ENCODE measurements at regions not wholly inside any gene's neighbourhood (a gene's known extent, or its start where the extent isn't known, plus 50 kb on each side); places are given as distances from the start of the nearest gene placed in this dataset.

DNA sequence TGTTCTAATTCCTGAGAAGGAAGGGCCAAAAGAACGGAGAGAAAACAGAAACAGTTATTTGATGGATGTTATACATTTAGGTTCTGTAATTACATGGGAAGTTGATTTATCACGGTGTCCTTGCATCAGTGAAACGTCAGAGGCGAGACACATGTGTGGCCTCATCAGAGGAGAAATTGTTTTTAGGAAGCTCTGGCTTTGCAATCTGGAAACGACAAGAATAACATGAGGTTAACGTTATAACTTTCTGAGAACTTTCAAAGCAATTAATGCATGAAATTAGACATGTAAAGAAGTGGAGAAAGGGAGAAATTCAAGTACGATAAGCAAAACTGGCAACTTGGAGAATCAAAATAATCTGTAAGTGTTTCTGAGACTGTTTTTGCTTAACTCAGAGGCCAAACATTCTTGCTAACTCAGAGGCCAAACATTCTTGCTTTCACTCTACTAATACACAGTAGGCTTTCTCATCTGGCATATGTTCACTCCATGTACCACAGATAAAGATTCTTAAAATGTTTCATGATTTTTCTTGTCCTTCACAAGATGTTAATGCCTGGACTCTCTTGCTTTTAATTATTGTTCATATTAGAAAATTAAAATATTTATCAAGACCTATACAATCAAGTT lies 933.0 kb downstream of the TLE4 start:
- no peak overlapping the region for H3K4me3 ChIP-seq (ENCODE audit: insufficient read depth, low read depth, low read length, poor library complexity, severe bottlenecking)
- H3K36me3 ChIP-seq (ENCODE audit: control insufficient read depth, insufficient read depth, low read length), result no peaks in the 10 kb centered on the region
- no peak for DNase-seq
- H3K27me3 ChIP-seq (replicated peaks; ENCODE audit: control insufficient read depth, insufficient read depth, low read length, poor library complexity, severe bottlenecking), result no peaks in the 10 kb centered on the region
- H3K9me3 ChIP-seq (ENCODE audit: control insufficient read depth, low read length), result no peaks in the 10 kb centered on the region
- no peak overlapping the region for H3K27ac ChIP-seq (ENCODE audit: insufficient read depth, low read length, poor library complexity, severe bottlenecking)
- H3K4me1 ChIP-seq (ENCODE audit: control insufficient read depth, insufficient read depth, low read length, poor library complexity, severe bottlenecking), result no peaks in the 10 kb centered on the region

DNA sequence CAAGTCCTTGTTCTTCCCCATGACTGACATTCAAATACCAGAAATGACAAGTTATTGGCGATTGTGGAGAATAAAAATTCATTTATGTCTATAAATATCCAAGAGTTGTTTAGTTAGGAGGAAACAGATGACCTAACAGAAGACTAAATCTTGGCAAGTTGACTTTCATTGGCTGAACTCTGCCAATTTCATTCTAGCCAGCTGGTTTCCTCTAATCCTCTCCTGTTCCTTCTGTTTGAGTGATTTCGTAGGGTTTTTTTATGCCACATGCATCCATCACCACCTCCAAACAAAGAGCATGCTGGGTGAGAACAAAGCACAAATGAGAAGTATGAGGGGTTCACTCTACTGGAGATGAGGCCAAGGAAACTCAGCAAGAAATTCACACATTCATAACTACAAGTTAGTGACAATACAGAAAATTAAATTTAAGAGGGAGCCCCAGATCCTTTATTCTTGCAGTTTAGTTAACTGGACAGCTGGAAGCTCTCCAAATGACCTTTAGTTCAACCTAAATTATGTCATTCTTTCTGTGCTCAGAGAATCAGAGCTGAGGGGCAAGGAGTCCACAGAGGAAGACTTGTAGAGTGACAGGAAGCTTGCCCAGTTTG lies 932.0 kb downstream of the TLE4 start:
- Histone ChIP-seq H3K9me3 (ENCODE audit: control insufficient read depth, low read length) (no peaks in the 10 kb centered on the region), H3K27me3 (replicated peaks; ENCODE audit: control insufficient read depth, insufficient read depth, low read length, poor library complexity, severe bottlenecking) (no peaks in the 10 kb centered on the region)
- no peak for DNase-seq

GRCh38 chr9:80502306-80502705 lies 930.5 kb downstream of the TLE4 start:
- H3K27ac ChIP-seq (ENCODE audit: insufficient read depth, low read length, poor library complexity, severe bottlenecking), result no peak overlapping the region
- no peaks in the 10 kb centered on the region for H3K36me3 ChIP-seq (ENCODE audit: control insufficient read depth, insufficient read depth, low read length)
- no peak for DNase-seq

More for the DNA sequence above, 932.0 kb downstream of the TLE4 start:
- no peak overlapping the region for H3K4me3 ChIP-seq (ENCODE audit: insufficient read depth, low read depth, low read length, poor library complexity, severe bottlenecking)
- H3K4me1 ChIP-seq (ENCODE audit: control insufficient read depth, insufficient read depth, low read length, poor library complexity, severe bottlenecking), result no peaks in the 10 kb centered on the region
- H3K36me3 ChIP-seq (ENCODE audit: control insufficient read depth, insufficient read depth, low read length), result no peaks in the 10 kb centered on the region
- no peak overlapping the region for H3K27ac ChIP-seq (ENCODE audit: insufficient read depth, low read length, poor library complexity, severe bottlenecking)

DNA sequence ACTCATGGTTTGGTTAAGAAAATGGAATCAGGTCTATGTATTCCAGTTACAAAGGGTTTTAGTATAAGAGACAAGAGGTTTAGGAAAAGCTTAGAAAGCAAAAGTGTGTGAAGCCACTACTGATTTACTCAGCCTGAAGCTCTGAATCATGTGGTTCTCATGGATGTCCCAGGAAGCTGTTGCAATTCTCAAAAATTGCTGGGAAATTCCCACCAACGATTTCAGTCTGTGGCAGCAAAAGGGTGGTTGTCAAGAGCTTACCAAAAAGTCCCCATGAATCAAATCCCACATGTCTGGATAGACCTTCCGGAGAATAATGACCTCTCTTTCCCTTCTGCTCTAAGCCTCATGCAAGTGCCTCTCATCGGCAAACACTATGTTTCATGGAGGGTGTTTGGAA lies 929.9 kb downstream of the TLE4 start:
- Histone ChIP-seq H3K4me3 (ENCODE audit: insufficient read depth, low read depth, low read length, poor library complexity, severe bottlenecking) (no peak overlapping the region), H3K27ac (ENCODE audit: insufficient read depth, low read length, poor library complexity, severe bottlenecking) (no peak overlapping the region), H3K9me3 (ENCODE audit: control insufficient read depth, low read length) (no peaks in the 10 kb centered on the region), H3K4me1 (ENCODE audit: control insufficient read depth, insufficient read depth, low read length, poor library complexity, severe bottlenecking) (no peaks in the 10 kb centered on the region), H3K36me3 (ENCODE audit: control insufficient read depth, insufficient read depth, low read length) (no peaks in the 10 kb centered on the region), H3K27me3 (replicated peaks; ENCODE audit: control insufficient read depth, insufficient read depth, low read length, poor library complexity, severe bottlenecking) (no peaks in the 10 kb centered on the region)
- DNase-seq, result no peak

More at GRCh38 chr9:80502306-80502705, 930.5 kb downstream of the TLE4 start:
- Histone ChIP-seq H3K9me3 (ENCODE audit: control insufficient read depth, low read length) (no peaks in the 10 kb centered on the region), H3K4me1 (ENCODE audit: control insufficient read depth, insufficient read depth, low read length, poor library complexity, severe bottlenecking) (no peaks in the 10 kb centered on the region), H3K27me3 (replicated peaks; ENCODE audit: control insufficient read depth, insufficient read depth, low read length, poor library complexity, severe bottlenecking) (no peaks in the 10 kb centered on the region), H3K4me3 (ENCODE audit: insufficient read depth, low read depth, low read length, poor library complexity, severe bottlenecking) (no peak overlapping the region)

GRCh38 chr9:80500300-80500699 lies 928.5 kb downstream of the TLE4 start:
- H3K4me1 ChIP-seq (ENCODE audit: control insufficient read depth, insufficient read depth, low read length, poor library complexity, severe bottlenecking), result no peaks in the 10 kb centered on the region

DNA sequence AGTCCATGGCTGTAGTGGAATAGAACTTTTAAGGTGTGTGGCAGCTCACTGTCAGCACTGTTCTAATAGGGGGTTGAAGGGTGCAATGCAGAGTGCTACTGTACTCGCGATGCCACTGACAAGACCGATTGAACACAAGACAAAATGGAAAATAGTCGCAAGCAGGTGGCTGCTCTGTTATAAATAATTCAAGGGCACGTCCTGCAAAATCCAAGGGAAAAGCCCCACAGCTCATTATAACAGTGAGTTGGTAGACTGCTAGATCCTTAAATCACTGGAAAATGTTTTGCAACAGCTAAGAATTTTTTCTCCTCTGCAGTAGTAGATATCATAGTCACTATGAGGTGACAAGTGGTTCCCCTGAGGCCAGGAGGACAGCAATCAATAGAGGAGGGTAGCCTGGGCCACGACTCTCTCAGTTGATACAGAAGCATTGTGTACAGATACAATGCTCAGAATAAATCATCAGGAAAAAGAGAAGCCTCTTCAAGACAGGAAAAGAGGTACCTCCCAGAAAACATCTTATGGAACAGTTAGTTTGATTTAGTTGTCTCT lies 926.3 kb downstream of the TLE4 start:
- Histone ChIP-seq H3K27me3 (replicated peaks; ENCODE audit: control insufficient read depth, insufficient read depth, low read length, poor library complexity, severe bottlenecking) (no peaks in the 10 kb centered on the region), H3K4me3 (ENCODE audit: insufficient read depth, low read depth, low read length, poor library complexity, severe bottlenecking) (no peak overlapping the region), H3K27ac (ENCODE audit: insufficient read depth, low read length, poor library complexity, severe bottlenecking) (no peak overlapping the region), H3K4me1 (ENCODE audit: control insufficient read depth, insufficient read depth, low read length, poor library complexity, severe bottlenecking) (no peaks in the 10 kb centered on the region), H3K36me3 (ENCODE audit: control insufficient read depth, insufficient read depth, low read length) (no peaks in the 10 kb centered on the region), H3K9me3 (ENCODE audit: control insufficient read depth, low read length) (no peaks in the 10 kb centered on the region)
- no peak for DNase-seq

More at GRCh38 chr9:80500300-80500699, 928.5 kb downstream of the TLE4 start:
- no peak for DNase-seq
- no peak overlapping the region for H3K4me3 ChIP-seq (ENCODE audit: insufficient read depth, low read depth, low read length, poor library complexity, severe bottlenecking)
- no peaks in the 10 kb centered on the region for H3K27me3 ChIP-seq (replicated peaks; ENCODE audit: control insufficient read depth, insufficient read depth, low read length, poor library complexity, severe bottlenecking)
- H3K9me3 ChIP-seq (ENCODE audit: control insufficient read depth, low read length), result no peaks in the 10 kb centered on the region
- no peaks in the 10 kb centered on the region for H3K36me3 ChIP-seq (ENCODE audit: control insufficient read depth, insufficient read depth, low read length)
- no peak overlapping the region for H3K27ac ChIP-seq (ENCODE audit: insufficient read depth, low read length, poor library complexity, severe bottlenecking)

DNA sequence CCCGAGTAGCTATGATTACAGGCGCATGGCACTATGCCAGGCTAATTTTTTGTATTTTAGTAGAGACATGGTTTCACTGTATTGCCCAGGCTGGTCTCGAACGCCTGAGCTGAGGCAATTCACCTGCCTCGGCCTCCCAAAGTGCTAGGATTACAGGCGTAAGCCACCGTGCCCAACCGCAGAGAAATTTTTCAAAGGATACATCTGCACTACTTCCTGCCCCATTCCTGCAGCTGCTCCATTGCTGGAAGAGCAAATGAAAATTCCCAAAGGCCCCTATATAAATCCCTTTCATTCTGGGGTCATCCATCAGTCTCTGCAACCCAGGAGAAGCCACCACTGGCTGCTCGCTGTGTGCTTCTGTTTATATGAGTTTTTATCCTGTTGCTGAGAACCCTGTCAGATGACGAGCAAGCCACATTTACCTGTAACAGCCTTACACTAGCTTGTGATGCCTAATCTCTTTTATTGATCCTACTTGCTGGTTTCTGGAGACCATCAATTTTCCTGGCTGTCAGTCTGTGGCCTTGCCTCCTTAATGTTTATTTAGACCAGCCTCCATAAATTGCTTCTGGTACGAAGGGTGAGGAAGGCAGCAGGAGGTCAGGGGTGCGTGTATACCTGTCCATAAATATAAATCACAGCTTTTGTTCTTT lies 925.3 kb downstream of the TLE4 start:
- DNase-seq, result no peak
- Histone ChIP-seq H3K27ac (ENCODE audit: insufficient read depth, low read length, poor library complexity, severe bottlenecking) (no peak overlapping the region), H3K9me3 (ENCODE audit: control insufficient read depth, low read length) (no peaks in the 10 kb centered on the region), H3K4me1 (ENCODE audit: control insufficient read depth, insufficient read depth, low read length, poor library complexity, severe bottlenecking) (no peaks in the 10 kb centered on the region), H3K4me3 (ENCODE audit: insufficient read depth, low read depth, low read length, poor library complexity, severe bottlenecking) (no peak overlapping the region), H3K27me3 (replicated peaks; ENCODE audit: control insufficient read depth, insufficient read depth, low read length, poor library complexity, severe bottlenecking) (no peaks in the 10 kb centered on the region), H3K36me3 (ENCODE audit: control insufficient read depth, insufficient read depth, low read length) (no peaks in the 10 kb centered on the region)

GRCh38 chr9:80493258-80493657 lies 921.5 kb downstream of the TLE4 start:
- DNase-seq, result no peak
- H3K4me3 ChIP-seq (ENCODE audit: insufficient read depth, low read depth, low read length, poor library complexity, severe bottlenecking), result no peak overlapping the region
- H3K9me3 ChIP-seq (ENCODE audit: control insufficient read depth, low read length), result no peaks in the 10 kb centered on the region
- no peaks in the 10 kb centered on the region for H3K27me3 ChIP-seq (replicated peaks; ENCODE audit: control insufficient read depth, insufficient read depth, low read length, poor library complexity, severe bottlenecking)
- H3K27ac ChIP-seq (ENCODE audit: insufficient read depth, low read length, poor library complexity, severe bottlenecking), result no peak overlapping the region
- H3K4me1 ChIP-seq (ENCODE audit: control insufficient read depth, insufficient read depth, low read length, poor library complexity, severe bottlenecking), result no peaks in the 10 kb centered on the region
- H3K36me3 ChIP-seq (ENCODE audit: control insufficient read depth, insufficient read depth, low read length), result no peaks in the 10 kb centered on the region

DNA sequence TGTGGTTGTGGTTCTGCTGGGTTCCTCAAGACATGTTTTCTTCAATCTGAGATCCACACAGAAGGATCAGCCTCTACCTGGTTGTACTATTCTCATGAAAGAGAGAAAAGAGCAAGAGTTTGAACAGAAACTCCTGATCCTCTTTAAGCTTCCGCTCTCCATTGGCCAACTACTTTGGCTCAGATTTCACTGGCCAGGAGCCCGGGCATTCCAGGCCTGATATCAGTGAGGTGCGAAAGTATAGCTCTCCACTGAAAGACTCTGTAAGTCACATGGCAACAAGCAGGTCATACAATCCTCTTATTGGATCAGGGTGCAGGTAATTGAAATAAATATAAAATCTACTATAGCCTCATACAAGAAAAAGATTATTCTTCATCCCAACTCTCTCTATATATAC lies 920.5 kb downstream of the TLE4 start:
- H3K36me3 ChIP-seq (ENCODE audit: control insufficient read depth, insufficient read depth, low read length), result no peaks in the 10 kb centered on the region
- no peak for DNase-seq

GRCh38 chr9:80491086-80491696 lies 919.4 kb downstream of the TLE4 start:
- Histone ChIP-seq H3K4me3 (ENCODE audit: insufficient read depth, low read depth, low read length, poor library complexity, severe bottlenecking) (no peak overlapping the region), H3K27ac (ENCODE audit: insufficient read depth, low read length, poor library complexity, severe bottlenecking) (no peak overlapping the region), H3K4me1 (ENCODE audit: control insufficient read depth, insufficient read depth, low read length, poor library complexity, severe bottlenecking) (no peaks in the 10 kb centered on the region), H3K36me3 (ENCODE audit: control insufficient read depth, insufficient read depth, low read length) (no peaks in the 10 kb centered on the region), H3K27me3 (replicated peaks; ENCODE audit: control insufficient read depth, insufficient read depth, low read length, poor library complexity, severe bottlenecking) (no peaks in the 10 kb centered on the region), H3K9me3 (ENCODE audit: control insufficient read depth, low read length) (no peaks in the 10 kb centered on the region)
- DNase-seq, result no peak

More for the DNA sequence above, 920.5 kb downstream of the TLE4 start:
- H3K27me3 ChIP-seq (replicated peaks; ENCODE audit: control insufficient read depth, insufficient read depth, low read length, poor library complexity, severe bottlenecking), result no peaks in the 10 kb centered on the region
- no peak overlapping the region for H3K4me3 ChIP-seq (ENCODE audit: insufficient read depth, low read depth, low read length, poor library complexity, severe bottlenecking)
- H3K4me1 ChIP-seq (ENCODE audit: control insufficient read depth, insufficient read depth, low read length, poor library complexity, severe bottlenecking), result no peaks in the 10 kb centered on the region
- no peaks in the 10 kb centered on the region for H3K9me3 ChIP-seq (ENCODE audit: control insufficient read depth, low read length)
- no peak overlapping the region for H3K27ac ChIP-seq (ENCODE audit: insufficient read depth, low read length, poor library complexity, severe bottlenecking)
